HG02981 (cell line): ENCODE measurements at regions not wholly inside any gene's neighbourhood (a gene's known extent, or its start where the extent isn't known, plus 50 kb on each side); places are given as distances from the start of the nearest gene placed in this dataset.

ENCODE experiments used
- ATAC-seq: cut with Tn5 transposase; IDR thresholded peaks from one replicate; pipeline ENCODE4 v1.9.1; 2021; ENCODE audit warnings: mild to moderate bottlenecking, moderate library complexity; ENCODE audit not compliant: unreplicated experiment

DNA sequence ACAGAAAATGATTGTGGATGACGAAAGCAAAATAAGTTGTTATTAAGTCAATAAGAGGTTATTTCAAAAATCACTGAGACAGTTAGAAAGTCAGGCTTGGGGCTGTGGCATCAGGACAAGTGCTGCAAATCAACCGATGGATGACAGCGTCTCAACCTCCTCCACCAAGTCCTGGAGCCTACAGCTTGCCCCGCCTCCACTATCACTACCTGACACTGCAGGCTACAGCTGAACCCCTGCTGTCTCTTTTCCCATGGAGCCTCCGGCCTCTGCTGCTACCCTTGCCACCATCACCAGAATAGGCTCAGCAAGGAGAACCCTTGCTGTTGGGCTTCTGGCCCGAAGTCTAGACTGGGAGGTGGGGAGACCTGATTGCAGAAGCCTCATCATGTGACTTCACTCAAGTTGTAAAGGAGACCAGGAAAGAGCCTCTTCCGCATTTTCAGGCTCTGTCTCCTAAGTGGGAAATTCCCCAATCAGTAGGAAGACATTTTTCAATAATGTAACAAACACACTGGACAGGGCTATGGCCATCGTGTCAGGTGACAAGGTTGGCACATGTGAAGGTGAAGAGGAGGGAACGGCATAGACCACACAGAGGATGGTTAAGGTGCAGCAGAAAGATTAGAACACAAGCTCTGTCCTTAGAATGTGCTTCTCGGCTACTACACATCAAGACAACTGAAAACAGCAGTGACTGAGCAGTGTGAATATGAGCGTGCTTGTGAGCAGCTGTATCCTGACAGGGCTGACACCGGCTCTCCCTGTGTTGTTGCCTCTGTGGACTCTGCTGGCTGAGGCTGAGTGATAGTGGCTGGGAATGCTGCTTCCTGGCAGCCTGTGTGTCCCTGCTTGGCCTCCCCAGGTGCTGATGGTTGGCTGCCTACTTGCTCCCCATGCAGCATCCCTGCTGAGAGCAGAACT lies 660.7 kb downstream of the PTPRU start:
- ATAC-seq, result no peak

DNA sequence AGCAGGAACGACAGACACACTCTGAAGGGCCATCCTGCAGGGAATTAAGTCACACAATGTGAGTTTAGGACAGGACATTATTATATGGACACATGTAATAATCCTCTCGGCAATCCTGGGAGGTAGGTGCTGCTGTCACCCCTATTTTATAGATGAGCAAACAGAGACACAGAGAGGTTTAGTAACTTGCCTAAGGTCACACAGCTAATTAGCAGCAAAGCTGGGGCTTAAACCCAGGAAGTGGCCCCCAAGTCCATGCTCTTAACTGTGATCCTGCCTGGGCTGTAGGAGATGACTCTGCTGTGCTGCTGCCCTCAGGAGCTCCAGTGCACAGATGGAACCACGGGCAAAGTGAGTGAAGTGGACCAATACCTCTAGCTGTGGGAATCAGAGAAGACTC lies 660.0 kb downstream of the PTPRU start:
- no peak for ATAC-seq

DNA sequence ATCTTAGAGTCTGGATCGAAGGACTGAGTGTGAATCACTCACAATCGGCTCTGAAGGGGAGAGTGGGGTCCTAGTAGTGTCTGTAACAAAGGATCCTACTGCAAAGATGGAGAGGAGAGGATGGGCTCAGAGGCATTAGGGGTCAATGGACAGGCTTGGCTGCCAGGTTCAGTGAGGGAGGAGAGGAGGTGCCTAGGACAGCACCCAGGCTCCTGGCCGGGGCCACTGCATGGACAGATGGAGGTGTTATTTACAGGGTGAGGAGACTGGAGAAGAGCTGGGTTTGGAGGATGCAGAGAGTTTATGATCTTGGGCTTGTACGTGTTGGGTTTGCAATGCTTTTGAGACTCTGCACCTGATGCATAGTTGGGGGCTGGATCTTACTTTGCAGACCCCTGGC lies 658.9 kb downstream of the PTPRU start:
- no peak for ATAC-seq

DNA sequence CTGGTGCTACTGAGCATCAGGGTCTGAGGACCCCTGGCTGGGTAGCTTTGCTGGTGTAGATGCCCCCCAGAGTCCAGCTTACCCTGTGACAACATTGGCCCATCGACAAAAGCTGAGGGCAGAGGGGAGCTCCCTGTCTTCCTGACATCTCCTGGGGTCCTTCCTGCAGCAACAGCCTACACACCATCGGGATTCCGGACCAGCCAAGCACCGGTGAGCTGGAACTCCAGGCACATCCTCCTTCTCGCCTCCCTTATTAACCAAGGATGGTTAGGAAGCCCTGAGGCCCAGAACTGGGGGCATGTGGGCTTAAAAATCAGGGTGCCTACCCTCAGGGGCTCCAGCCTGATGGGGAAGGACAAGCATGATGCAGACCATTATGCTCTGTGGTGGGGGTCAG lies 658.0 kb downstream of the PTPRU start:
- no peak for ATAC-seq

DNA sequence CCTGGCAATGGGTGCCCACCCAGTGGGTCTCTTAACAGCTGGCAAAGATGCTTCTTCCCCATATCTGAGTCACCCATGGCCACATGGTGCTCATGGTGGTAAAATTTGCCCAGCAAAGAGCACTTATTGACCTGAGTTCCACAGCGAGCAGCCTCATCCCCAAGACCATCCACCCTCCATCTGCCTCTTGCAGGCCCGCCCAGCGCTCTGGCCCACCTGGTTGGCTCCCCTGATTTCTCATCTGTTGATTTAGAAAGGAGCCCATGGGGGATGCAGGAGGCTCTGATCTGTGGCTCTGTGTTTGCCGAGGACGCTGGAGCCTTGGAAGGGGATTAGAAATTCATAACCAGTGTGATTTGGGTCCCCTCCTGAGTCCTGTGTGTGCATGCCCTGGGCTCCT lies 657.5 kb downstream of the PTPRU start:
- ATAC-seq, result no peak

DNA sequence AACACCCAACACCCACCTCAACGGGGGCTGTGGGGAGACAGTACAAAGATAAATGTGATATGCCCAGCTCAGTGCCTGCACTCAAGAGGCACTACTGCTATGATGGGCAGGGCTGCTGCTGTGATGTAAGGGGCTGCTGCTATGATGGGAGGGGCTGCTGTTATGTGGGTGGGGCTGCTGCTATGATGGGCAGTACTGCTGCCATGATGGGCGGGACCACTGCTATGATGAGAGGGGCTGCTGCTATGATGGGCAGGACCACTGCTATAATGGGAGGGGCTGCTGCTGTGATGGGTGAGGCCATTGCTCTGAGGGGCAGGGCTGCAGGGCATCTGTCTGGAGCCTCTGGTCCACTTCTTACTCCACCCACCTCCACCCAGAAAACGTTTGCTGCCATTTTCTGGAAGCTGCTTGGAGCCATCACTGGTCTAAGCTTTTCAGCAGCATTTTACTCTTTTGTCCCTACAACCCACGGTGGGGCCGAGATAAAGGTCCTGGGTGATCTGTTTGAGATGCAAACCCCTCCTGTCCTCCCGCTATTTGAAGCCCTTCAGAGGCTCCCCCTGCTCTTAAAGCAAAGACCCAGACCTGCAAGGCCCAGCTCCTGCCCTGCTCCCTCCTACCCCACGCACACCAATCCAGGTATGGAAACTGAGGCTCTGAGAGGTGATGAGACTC lies 656.9 kb downstream of the PTPRU start:
- ATAC-seq, result no peak

DNA sequence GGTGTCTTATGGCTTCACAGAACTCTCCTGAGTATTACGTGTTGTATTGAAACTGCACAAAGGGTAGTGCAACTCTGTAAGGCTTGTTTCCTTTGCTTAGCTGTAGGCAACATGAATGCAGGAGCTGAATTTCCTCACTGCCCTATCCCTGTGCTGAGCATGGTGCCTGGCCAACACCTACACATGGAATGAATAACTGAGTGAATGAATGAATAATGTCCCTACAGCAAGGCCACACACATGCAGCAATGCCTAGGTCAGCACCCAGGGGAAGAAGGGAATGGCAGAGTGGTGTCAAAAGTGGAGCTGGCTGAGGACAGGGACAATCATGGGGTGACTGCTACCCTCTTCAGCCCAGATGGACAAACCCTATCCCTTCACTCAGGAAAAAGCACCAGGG lies 655.9 kb downstream of the PTPRU start:
- ATAC-seq, result no peak

DNA sequence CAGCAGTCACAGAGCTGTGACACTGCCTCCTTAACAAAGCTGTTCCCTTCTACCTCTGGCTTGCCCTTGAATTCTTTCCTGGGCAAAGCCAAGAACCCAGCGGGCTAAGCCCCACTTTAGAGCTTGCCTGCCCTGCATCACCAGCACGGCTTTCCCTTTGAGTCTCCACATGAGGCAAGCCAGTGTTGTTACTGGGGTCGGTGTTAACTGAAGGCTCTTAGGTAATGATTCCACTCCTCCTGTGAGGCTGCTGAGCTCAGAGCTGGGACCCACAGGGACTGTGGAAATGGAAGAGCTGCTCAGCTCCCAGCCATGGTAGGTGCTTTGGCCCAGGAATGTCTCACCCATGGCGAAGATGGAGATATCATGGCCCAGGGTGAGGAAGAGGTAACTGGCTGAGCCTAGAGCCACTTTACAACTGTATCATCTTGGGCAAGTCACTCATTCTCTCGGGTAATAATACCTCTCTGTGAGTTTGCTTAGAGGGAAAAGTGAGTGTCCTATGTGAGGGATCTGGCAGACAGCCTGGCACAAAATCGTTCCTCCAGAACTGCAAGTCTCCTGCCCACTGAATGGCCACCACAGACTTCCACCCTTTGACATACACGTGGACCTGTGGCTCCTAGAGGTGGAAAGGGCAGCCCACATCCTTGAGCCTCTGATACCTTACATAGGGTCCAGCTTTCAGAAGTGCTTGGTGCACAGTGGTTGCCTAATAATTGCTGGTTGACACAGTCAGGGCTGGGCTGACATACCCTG lies 654.1 kb downstream of the PTPRU start:
- ATAC-seq, result no peak

DNA sequence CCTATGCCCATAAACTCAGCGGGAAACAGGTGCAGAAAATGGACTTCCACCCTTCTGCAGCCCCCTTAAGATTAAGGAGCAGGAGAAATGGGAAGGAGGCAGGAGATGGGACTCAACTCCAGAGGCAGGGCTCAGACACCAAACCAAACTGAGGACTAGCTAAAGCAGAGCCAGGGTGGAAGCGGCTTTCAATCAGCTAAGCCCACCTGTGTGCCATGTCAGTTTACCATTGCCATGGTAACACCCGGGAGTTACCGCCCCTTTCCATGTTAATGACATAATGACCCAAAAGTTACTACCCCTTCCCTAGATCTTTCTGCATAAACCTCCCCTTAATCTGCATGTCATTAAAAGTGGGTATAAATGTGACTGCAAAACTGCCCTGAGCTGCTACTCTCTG lies 653.5 kb downstream of the PTPRU start:
- no peak for ATAC-seq

DNA sequence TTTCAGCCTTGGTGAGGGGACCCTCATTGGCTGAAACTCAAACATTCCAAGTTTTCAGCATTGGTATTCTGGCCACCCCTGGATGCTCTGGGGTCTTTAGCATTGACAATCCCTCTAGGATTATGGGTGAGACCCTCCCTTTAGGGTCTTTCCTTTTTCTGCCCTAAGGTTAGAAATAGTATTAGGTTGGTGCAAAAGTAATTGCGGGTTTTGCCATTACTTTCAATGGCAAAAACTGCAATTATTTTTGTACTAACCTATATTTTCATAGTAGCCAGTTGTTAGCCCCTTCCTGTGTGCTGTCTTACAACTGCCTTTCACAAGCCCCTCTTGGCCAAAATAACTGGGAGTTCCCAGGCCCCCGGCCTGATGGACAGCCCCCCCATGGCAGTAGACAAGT lies 648.4 kb downstream of the PTPRU start:
- ATAC-seq, result no peak

DNA sequence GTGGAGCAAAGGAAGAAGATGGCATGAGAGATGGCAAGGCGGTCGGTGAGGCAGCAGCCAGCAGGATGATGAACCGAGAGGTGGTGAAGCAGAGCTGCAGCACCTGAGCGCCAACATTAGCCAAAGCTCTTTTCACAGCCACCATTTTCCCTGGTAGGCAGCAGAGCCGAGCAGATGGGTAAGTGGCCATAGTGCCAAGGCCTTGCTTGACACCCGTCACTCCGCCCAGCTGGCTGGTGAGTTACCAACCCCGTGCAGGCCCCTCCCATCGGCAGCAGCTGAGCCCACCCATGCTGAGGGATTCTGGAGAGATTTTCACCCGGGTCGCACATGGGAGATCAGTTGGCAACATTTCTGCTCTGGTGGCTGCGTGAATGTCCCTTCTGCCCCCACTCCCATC lies 647.7 kb downstream of the PTPRU start:
- ATAC-seq, result no peak

DNA sequence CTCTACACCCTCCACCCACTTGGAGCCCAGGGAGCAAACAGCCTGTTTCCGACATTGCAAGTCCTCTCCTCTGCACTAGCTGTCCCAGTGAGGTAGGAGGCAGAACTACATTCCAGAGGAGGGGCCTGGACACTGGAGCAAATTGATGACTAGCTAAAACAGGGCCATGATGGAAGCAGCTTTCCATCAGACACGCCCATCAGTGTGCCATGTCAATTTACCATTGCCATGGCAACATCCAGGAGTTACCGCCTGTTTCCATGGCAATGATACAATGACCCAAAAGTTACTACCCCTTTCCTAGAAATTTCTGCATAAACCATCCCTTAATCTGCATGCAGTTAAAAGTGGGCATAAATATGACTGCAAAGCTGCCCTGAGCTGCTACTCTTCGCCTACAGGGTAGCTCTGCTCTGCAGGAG lies 647.1 kb downstream of the PTPRU start:
- no peak for ATAC-seq

DNA sequence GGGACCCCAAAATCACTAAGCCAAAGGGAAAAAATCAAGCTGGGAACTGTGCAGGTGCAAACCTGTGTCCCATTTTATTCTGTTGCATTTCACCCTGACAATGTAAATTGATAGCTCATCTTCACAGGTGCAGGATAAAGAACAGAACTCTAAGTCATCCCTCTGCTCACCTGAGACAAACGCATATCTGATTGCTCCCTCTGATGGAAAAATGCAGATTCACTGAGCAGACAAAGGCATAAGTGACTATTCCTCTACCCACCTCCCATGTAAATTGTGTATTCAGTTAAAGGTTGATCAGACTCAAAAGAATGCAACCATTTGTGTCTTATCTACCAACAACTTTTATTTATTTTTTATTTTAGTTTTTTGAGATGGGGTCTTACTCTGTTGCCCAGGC lies 644.2 kb downstream of the PTPRU start:
- no peak for ATAC-seq

DNA sequence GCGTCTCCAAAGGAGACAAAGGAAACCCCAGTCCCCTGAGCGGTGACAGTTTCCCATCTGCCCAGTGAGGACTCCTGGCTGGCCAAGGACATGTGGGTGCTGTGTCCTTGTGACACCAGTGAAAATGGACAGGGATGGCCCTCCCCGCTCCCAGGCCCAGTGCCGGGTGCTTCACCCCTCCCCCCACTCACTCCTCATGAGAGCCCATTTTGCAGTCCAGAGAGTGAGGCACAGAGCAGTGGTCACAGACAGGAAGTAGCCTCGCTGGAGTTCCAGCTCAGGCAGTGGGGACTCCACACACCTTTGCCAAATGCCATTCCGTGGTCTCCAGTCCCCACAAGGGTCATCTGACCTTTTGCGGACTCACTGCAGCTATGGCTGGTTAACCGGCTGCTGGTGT lies 642.9 kb downstream of the PTPRU start:
- ATAC-seq, result no peak

DNA sequence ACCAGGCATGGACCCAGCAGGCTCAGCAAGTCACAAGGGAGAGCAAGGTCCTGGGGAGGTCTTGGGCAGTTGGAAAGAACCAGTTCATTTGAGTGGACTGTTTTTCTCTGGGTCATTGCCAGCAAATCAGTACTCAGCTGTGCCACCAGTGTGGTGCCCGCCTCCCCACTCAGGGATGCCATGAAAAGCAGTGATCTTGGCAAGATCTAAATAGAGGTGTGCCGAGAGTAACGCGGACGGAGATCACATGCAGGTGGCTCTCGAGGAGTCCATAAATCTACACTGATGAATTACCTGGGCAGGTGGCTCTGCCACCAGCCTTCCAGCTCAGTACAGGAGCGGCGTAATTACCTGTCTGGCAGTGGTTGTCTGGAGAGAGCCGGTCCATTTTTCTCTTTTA lies 642.2 kb downstream of the PTPRU start:
- ATAC-seq, result no peak

DNA sequence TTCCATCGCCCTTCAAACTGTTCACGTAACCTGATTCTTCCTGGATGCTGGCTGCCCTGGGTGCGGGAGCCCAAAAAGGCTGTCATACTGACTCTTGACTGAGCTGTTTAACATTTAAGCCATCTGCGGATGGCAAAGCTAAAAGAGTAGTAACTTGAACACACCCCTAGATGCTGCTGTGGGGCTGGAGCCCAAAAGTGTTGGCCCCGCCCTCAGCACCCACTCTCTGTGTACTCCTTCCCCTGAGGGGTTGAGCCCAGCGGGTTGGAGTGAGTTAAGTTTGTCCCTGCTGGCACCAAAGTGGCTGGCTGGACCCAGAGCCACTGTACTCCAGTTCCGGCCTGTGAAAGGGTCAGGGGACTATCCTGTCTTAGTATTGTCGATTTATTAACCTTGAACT lies 640.6 kb downstream of the PTPRU start:
- ATAC-seq, result no peak

DNA sequence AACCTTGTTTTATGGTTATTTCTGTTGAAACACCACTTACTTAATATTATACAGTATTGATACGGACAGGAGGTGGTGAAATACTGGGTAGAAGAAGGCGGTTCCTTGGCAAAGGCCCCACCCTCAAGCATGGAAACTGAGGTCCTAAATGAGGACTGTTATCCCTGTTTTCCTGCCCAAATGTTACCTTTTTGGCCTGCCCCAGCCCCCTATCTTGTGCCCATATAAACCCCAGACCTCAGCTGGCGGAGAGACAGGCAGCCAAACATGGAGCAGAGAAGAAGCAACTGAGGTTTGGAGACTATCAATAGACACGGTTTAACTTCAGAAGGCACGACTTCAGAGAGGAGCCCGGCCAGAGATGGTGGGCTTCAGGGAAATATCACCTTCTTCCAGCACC lies 640.1 kb downstream of the PTPRU start:
- no peak for ATAC-seq

DNA sequence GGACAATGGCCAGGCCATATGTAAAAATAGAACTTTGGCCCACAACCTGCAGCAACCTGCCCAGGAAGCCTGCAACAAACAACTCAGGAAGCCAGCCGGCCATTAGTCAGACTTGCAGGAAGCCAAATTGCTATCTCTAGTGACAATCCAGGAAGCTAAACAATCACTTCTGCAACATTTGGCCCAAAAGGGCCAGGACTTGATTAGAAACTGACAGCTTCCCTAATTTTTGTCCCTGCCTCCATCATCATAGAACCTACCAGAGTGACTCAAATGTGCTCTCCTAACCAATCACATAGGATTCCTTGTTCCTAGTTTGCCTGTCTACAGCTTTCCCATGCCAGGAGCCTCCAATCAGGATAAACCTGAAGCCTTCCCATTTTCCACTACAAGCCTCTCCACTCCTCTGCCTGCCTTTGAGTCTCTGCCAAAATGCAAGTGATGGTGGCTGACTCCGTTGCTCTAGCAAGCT lies 639.3 kb downstream of the PTPRU start:
- ATAC-seq, result no peak

DNA sequence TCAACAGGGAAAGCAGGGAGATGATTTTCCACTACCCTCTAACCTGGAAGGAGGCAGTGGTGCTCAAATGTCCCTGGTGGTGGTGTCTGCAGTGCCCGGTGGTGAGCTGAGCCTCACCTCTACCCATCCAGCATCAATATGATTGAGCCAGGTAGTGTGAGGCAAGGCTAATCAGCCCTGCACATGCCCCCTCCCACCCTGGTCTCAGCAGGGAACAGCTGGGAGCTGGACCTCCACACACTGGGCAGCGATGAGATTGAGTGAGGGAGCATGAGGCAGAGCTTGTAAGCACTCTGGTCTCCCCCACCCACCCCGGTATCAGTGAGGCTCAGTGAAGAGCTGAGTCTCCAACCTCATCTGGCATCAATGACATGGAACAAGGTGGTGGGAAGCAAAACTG lies 634.3 kb downstream of the PTPRU start:
- ATAC-seq, result no peak

DNA sequence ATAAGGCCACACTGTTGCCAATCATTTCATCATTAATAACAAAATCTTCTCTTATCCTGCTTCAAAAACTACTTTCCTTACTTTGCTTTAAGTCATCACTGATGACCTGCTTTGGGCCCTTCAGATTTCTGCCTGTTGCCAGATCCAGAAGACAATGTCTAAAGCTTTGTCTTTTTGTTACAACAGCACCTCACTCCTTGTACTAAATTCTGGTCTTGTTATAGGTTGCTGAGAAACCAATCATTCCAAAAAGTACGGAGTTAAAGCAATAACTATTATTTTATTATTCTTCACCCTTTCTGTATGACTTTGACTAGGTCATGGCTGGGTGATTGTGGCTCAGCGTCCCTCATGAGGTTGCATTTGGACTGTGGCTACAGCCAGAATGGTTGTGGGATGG lies 633.5 kb downstream of the PTPRU start:
- ATAC-seq, result no peak

DNA sequence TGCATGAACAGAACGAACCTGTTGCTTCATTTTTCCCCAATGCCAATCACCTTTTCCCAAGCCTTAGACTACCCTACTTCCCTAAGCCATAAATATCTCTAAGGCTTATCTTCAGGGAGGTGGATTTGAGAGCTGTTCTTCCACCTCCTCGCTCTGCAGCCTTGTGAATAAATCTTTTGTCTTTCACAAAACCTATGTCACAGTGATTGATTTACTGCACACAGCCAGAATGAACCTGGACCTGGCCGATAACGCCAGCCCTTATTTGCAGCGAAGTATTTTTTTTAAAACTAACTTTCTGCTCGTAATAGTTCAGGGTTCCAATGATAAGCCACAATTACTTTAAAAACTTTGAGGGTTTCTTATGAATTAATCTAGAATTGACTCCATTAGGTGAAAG lies 632.6 kb downstream of the PTPRU start:
- no peak for ATAC-seq

DNA sequence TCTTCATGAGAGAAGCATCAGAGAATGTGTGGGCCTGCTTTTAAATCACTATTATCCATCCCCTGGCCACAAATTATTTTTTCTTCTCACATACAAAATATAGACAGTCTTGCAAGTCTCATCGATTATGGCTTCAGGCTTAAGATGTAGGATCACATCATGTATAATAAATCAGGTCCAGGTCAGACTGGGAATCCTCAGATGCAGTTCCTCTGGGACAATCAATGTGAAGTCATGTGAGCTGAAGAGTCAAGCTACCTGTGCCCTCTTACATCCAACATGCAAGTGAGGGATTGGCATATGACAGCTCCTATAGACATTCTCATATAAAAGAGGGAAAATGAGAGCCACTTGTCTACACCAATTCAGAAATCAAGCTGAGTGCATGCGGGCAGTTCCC lies 631.8 kb downstream of the PTPRU start:
- ATAC-seq, result no peak
